ENCODE measurements at regions not wholly inside any gene's neighbourhood (a gene's known extent, or its start where the extent isn't known, plus 50 kb on each side); places are given as distances from the start of the nearest gene placed in this dataset.
A peak's percentile ranks its signal among the peaks of the same experiment; 100 is the strongest.
"Not testable (repeated sequence)": the region's sequence is repeated elsewhere in the genome, so short reads cannot be mapped to it uniquely, and the experiment has no call there.

- Mint-ChIP-seq H3K9me3 (peaks cover 2 to 7% (median 4%) of the 10 kb centered on the region in 3 donors), H3K27ac (no peak overlapping the region), H3K27me3 (no peaks in the 10 kb centered on the region), H3K4me1 (peaks cover 9 to 22% (median 11%) of the 10 kb centered on the region in 3 donors), H3K36me3 (peaks cover 9% of the 10 kb centered on the region), H3K4me3 (no peak overlapping the region)
Observed at GRCh38 chr21:25500598-25500997, 106.7 kb downstream of the MRPL39 start.

DNA sequence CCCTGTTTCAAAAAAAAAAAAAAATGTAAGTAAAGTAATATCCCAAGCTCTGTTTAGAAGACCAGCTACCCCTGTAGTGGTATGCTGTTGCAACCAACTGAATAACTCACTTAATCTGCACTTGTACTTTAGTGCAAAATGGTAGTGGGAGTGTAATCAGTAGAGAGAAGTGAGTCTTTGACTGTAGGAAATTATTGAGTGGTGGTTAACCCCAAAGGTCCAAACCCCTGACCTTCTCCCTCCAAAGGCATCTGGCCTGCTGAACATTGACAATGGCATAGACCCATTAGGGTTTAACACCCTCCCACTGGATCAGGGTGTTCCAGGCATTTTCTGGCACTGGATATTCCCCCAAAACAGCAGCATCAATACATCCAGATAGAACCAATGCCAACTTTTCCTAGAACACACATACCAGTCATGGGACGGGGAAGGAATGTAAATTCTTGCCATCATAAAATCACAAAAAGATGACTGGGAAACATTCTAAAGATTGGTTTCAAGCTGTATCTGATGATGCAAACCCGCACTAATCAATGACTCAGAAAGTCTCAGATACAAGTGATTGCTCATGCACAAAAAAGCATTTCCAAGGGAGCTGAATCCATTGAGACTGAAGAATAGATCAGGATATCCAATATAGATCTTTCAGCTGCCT, 110.3 kb downstream of the MRPL39 start:
- Mint-ChIP-seq H3K4me1 (peaks cover 9 to 16% (median 14%) of the 10 kb centered on the region in 3 donors), H3K4me3 (no peak overlapping the region), H3K36me3 (peaks cover 1% of the 10 kb centered on the region), H3K27me3 (no peaks in the 10 kb centered on the region), H3K9me3 (peaks cover 0 to 7% (median 2%) of the 10 kb centered on the region in 3 donors), H3K27ac (peak overlapping the region in 1 of 3 donors; percentile 60)

DNA sequence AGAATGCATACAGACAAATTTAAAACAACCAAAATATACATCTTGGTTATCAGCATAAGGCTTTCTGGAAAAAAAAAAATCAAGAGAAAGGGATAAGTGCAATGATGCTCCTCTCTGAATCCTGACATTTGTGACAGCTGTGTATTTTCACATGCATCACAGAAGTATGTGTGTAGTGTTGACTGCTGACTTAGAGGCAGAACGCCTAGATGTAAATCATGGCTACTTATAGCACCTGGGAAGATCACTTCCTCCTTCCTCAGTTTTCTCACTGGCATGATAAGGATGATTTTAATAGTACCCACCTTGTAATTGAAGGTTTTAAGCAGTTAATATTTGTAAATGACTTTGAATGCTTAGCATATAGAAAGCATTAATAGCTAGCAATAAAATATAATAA, 112.5 kb downstream of the MRPL39 start:
- peaks cover 0 to 6% (median 0%) of the 10 kb centered on the region in 3 donors for H3K9me3 Mint-ChIP-seq
- H3K36me3 Mint-ChIP-seq, result no peaks in the 10 kb centered on the region
- H3K27me3 Mint-ChIP-seq, result no peaks in the 10 kb centered on the region

GRCh38 chr21:25493722-25494121, 113.6 kb downstream of the MRPL39 start:
- H3K36me3 Mint-ChIP-seq, result no peaks in the 10 kb centered on the region
- no peaks in the 10 kb centered on the region for H3K27me3 Mint-ChIP-seq
- H3K4me1 Mint-ChIP-seq, result peaks cover 8 to 17% (median 11%) of the 10 kb centered on the region in 3 donors
- H3K9me3 Mint-ChIP-seq, result peaks cover 0 to 3% (median 0%) of the 10 kb centered on the region in 3 donors
- H3K4me3 Mint-ChIP-seq, result no peak overlapping the region
- H3K27ac Mint-ChIP-seq, result no peak overlapping the region

More for the DNA sequence above, 112.5 kb downstream of the MRPL39 start:
- Mint-ChIP-seq H3K4me3 (no peak overlapping the region), H3K27ac (no peak overlapping the region), H3K4me1 (peaks cover 8 to 17% (median 11%) of the 10 kb centered on the region in 3 donors)

DNA sequence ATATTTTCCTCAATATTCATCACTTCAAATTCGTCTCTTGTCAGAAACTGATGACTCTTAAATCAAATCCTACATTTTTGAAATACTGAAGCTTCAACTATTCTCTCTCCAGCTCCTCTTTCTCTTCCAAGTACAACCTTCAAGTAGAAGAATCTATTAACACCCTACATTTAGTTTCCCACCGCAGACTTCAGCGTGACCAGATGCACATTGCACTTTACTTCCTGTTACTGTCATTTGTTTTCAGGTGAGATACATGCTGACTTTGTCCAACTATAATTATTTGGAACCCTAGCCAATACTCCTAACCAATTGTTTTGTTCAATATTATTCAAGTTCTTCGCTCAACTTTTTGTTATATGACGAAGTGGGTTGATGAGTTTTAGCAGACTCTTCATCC, 116.0 kb downstream of the MRPL39 start:
- no peaks in the 10 kb centered on the region for H3K27me3 Mint-ChIP-seq
- H3K4me1 Mint-ChIP-seq, result peaks cover 15 to 29% (median 18%) of the 10 kb centered on the region in 3 donors

GRCh38 chr21:25490742-25491141, 116.5 kb downstream of the MRPL39 start:
- H3K36me3 Mint-ChIP-seq, result no peaks in the 10 kb centered on the region
- no peak overlapping the region for H3K4me3 Mint-ChIP-seq
- H3K9me3 Mint-ChIP-seq, result no peaks in the 10 kb centered on the region
- H3K27me3 Mint-ChIP-seq, result no peaks in the 10 kb centered on the region
- H3K27ac Mint-ChIP-seq, result peak overlapping the region in 1 of 3 donors; percentile 35
- H3K4me1 Mint-ChIP-seq, result peaks cover 15 to 29% (median 23%) of the 10 kb centered on the region in 3 donors

More for the DNA sequence above, 116.0 kb downstream of the MRPL39 start:
- peak overlapping the region in 1 of 3 donors; percentile 35 for H3K27ac Mint-ChIP-seq
- H3K9me3 Mint-ChIP-seq, result no peaks in the 10 kb centered on the region
- no peaks in the 10 kb centered on the region for H3K36me3 Mint-ChIP-seq
- H3K4me3 Mint-ChIP-seq, result no peak overlapping the region

DNA sequence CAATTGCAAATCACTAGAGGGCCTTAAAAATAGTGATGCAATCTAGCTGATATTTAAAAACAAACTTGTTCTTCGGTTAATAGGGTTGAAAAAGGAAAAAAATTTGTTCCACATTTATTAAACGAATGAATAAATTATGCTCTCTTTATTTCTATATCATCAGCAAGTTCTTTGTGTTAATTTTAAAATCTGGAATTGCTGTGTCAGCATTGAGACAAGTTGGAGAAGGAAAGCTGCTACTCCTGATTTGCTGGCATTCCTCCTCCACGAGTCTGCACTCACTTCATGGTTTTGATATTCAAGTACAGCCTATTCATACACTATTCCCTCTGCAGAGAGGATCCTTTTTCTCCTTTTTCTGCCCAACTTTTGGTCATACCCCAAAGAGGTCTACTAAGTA, 117.6 kb downstream of the MRPL39 start:
- no peak overlapping the region for H3K4me3 Mint-ChIP-seq
- no peak overlapping the region for H3K27ac Mint-ChIP-seq
- peaks cover 2% of the 10 kb centered on the region for H3K27me3 Mint-ChIP-seq
- no peaks in the 10 kb centered on the region for H3K36me3 Mint-ChIP-seq
- no peaks in the 10 kb centered on the region for H3K9me3 Mint-ChIP-seq
- peaks cover 15 to 29% (median 21%) of the 10 kb centered on the region in 3 donors for H3K4me1 Mint-ChIP-seq

DNA sequence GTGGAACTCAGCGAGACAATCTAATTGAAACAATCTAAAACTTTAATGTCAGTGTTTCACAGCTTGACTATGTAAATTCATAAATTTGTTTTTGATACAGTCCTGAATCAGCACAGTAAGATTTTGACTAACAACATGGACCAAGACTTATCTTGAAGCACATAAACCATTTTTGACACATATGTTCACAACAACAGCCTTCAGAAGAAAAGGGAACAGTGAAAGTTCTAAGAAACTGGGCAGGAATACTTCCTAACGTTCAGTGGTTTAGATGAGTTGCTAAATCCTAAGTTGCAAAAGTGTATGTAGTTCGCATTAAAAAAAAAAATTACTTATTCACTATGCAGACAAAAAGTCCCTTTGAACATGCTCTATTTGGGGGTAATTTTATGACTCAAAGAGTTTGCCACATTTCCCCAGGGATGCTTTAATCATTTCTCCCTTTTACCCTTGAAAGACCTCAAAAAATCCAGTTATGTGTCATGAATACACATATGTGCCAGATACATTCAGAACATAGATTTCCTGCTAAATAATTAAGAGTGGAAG, 120.2 kb downstream of the MRPL39 start:
- peak overlapping the region in 1 of 4 donors; percentile 29 for H3K4me3 Mint-ChIP-seq
- H3K4me1 Mint-ChIP-seq, result peaks cover 13 to 30% (median 18%) of the 10 kb centered on the region in 3 donors
- H3K36me3 Mint-ChIP-seq, result peaks cover 2% of the 10 kb centered on the region
- H3K27ac Mint-ChIP-seq, result no peak overlapping the region
- peaks cover 4 to 9% (median 4%) of the 10 kb centered on the region in 3 donors for H3K9me3 Mint-ChIP-seq
- peaks cover 2% of the 10 kb centered on the region for H3K27me3 Mint-ChIP-seq

DNA sequence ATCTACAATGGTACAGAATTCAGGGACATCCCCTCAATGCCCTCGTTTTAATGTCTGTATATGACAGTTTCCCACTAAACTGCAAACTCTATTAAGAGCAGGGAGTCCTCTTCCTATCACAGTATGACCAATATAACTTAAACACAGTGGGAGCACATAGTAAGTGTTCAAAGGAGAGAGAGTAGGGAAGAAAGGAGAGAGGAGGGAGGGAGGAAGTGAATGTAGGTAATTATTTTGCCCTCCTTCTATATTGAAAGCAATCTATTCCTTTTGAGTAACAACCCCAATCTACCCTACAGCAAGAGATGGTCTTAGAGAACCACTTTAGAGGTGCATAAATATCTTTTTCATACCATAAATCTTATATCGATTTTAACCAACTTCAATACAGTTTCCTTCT, 121.4 kb downstream of the MRPL39 start:
- H3K9me3 Mint-ChIP-seq, result peaks cover 4 to 18% (median 4%) of the 10 kb centered on the region in 3 donors
- H3K36me3 Mint-ChIP-seq, result peaks cover 2% of the 10 kb centered on the region
- no peak overlapping the region for H3K4me3 Mint-ChIP-seq
- H3K27me3 Mint-ChIP-seq, result peaks cover 2% of the 10 kb centered on the region
- H3K27ac Mint-ChIP-seq, result no peak overlapping the region
- peaks cover 9 to 24% (median 14%) of the 10 kb centered on the region in 3 donors for H3K4me1 Mint-ChIP-seq

GRCh38 chr21:25467896-25468295, 139.4 kb downstream of the MRPL39 start:
- Mint-ChIP-seq H3K27me3 (no peaks in the 10 kb centered on the region), H3K36me3 (peaks cover 2% of the 10 kb centered on the region), H3K4me1 (peaks cover 3 to 5% (median 4%) of the 10 kb centered on the region in 3 donors), H3K4me3 (no peak overlapping the region), H3K27ac (no peak overlapping the region), H3K9me3 (peaks cover 0 to 6% (median 3%) of the 10 kb centered on the region in 3 donors)

- not testable (repeated sequence) for H3K27me3 Mint-ChIP-seq, H3K9me3 Mint-ChIP-seq, H3K36me3 Mint-ChIP-seq, H3K27ac Mint-ChIP-seq, H3K4me3 Mint-ChIP-seq
- peaks cover 7 to 10% (median 10%) of the 10 kb centered on the region in 3 donors for H3K4me1 Mint-ChIP-seq
Observed at GRCh38 chr21:25467071-25467470, 140.2 kb downstream of the MRPL39 start.

DNA sequence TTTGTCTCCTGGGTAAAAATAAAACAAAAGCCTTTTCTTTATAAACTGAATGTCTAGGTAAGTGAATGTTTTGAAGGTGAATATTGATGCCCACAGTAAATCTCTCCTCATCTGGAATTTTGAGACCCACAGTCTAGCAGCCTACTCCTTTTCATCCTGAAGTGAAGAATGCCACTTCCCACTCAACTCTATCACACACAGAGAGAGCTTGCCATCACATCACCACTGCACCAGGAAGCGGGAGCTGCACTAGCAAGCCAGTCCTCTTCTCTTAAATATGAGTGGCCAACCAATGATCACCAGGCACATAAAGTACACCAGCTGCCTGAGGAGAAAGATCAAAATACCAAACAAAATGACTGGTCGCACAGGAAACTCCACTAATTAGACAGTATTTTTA, 140.8 kb downstream of the MRPL39 start:
- Mint-ChIP-seq H3K4me3 (no peak overlapping the region), H3K27ac (no peak overlapping the region), H3K36me3 (no peaks in the 10 kb centered on the region), H3K4me1 (peaks cover 7 to 12% (median 11%) of the 10 kb centered on the region in 3 donors), H3K9me3 (peaks cover 0 to 3% (median 2%) of the 10 kb centered on the region in 3 donors), H3K27me3 (no peaks in the 10 kb centered on the region)

DNA sequence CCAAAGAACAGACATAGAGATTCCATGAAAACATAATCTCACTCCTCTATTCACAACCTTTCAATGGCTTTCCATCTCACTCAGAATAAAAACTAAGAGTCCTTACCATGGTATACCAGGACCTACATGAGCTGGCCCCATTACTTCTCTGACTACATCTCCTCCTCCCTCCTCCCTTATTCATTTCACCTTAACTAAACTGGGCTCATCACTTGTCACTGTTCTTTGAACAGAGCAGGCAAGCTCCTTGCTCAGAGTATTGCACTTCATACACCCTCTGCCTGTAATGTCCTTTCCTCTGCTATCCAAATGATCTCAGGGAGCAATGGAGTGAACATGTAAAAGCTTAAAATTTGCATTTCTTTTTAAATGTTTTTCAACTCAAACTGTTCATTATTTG, 142.0 kb downstream of the MRPL39 start:
- Mint-ChIP-seq H3K36me3 (peaks cover 2% of the 10 kb centered on the region), H3K9me3 (peaks cover 0 to 3% (median 2%) of the 10 kb centered on the region in 3 donors), H3K4me1 (peaks cover 9 to 15% (median 12%) of the 10 kb centered on the region in 3 donors), H3K27ac (no peak overlapping the region), H3K27me3 (no peaks in the 10 kb centered on the region), H3K4me3 (no peak overlapping the region)

GRCh38 chr21:25464275-25464674, 143.0 kb downstream of the MRPL39 start:
- peaks cover 16 to 18% (median 16%) of the 10 kb centered on the region in 3 donors for H3K4me1 Mint-ChIP-seq
- no peaks in the 10 kb centered on the region for H3K27me3 Mint-ChIP-seq
- H3K9me3 Mint-ChIP-seq, result peaks cover 0 to 5% (median 2%) of the 10 kb centered on the region in 3 donors
- H3K27ac Mint-ChIP-seq, result no peak overlapping the region
- H3K36me3 Mint-ChIP-seq, result peaks cover 5% of the 10 kb centered on the region
- no peak overlapping the region for H3K4me3 Mint-ChIP-seq

DNA sequence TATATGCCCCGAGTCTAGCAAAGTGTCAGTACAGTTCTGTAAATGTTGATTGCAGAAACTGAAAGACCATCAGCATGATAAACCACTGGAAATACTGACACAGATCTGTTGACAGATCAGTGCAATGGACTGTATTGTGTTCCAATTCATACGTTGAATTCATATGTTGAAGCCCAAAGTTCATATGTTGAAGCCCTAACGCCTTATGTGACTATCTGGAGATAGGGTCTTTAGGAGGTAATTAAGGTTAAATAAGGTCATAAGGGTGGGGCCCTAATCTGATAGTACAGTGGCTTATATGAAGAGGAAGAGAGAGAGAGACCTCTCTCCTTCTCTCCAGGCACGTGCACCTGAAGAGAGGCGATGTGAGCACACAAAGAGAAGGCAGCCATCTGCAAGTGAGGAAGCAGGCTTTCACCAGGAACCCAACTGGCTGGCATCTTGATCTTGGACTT, 144.7 kb downstream of the MRPL39 start:
- Mint-ChIP-seq H3K4me3 (peak overlapping the region in 1 of 4 donors; percentile 55), H3K9me3 (peaks cover 0 to 6% (median 2%) of the 10 kb centered on the region in 3 donors), H3K27ac (peak overlapping the region in 1 of 3 donors; percentile 48), H3K27me3 (no peaks in the 10 kb centered on the region), H3K36me3 (peaks cover 5% of the 10 kb centered on the region), H3K4me1 (peaks cover 19 to 25% (median 21%) of the 10 kb centered on the region in 3 donors)

All from IgD-negative memory B cell (primary cell).